HG03060 (cell line): ENCODE measurements at regions not wholly inside any gene's neighbourhood (a gene's known extent, or its start where the extent isn't known, plus 50 kb on each side); places are given as distances from the start of the nearest gene placed in this dataset.

Experiments
- ATAC-seq: cut with Tn5 transposase; IDR thresholded peaks from one replicate; pipeline ENCODE4 v1.9.1; 2021; ENCODE audit warnings: low read depth, moderate number of reproducible peaks; ENCODE audit not compliant: unreplicated experiment

- no peak for ATAC-seq
These were observed 75.8 kb downstream of the CCDC34 start for GRCh38 chr11:27287205-27287604.

DNA sequence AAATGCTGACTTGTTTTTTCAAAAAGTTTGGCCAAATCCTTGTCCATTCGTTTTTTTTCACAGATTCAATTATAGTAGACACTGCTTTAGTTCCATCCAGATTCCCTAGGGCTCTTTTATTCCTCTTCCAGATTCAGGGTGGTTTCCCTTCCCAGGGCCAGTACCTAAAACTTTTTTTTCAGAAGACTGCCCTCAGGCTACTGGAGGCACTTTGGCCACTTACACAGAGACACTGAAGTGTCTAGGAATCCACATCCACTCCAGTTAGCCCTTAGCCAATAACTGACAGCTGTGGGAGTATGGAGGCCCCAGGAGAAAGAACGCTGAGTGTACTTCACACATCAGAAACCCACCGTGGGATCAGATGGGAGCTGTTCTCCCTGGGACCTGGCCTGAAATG, 77.3 kb downstream of the CCDC34 start:
- ATAC-seq, result no peak

DNA sequence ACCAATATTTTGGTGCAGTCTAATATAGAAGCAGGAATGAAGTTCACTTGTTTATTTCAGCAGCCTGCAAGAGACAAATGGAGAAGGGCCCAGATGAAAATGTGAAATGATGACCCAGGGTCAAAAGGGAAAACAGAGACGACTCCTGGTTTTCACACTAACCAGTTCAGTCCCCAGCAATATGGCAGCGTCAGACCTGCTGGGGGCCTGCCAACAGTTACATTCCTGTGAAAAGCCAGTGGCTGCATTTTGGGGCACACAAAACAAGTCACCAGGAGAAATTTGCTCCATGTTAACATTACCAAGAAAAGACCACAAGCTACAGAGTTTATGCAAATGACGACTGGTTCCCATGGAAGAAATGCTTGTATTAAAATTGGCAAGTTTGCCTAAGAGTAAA, 80.2 kb downstream of the CCDC34 start:
- no peak for ATAC-seq

GRCh38 chr11:27281740-27282590, 81.0 kb downstream of the CCDC34 start:
- ATAC-seq, result no peak

GRCh38 chr11:27281276-27281675, 81.7 kb downstream of the CCDC34 start:
- no peak for ATAC-seq

GRCh38 chr11:27280140-27280539, 82.9 kb downstream of the CCDC34 start:
- ATAC-seq, result no peak

GRCh38 chr11:27279460-27279859, 83.6 kb downstream of the CCDC34 start:
- ATAC-seq, result no peak

- ATAC-seq, result no peak
These were observed 85.2 kb downstream of the CCDC34 start for GRCh38 chr11:27277843-27278242.

- no peak for ATAC-seq
These were observed 86.9 kb downstream of the CCDC34 start for GRCh38 chr11:27276141-27276540.

GRCh38 chr11:27274854-27275395, 88.1 kb downstream of the CCDC34 start:
- ATAC-seq, result no peak

GRCh38 chr11:27266125-27266524, 96.9 kb downstream of the CCDC34 start:
- no peak for ATAC-seq

DNA sequence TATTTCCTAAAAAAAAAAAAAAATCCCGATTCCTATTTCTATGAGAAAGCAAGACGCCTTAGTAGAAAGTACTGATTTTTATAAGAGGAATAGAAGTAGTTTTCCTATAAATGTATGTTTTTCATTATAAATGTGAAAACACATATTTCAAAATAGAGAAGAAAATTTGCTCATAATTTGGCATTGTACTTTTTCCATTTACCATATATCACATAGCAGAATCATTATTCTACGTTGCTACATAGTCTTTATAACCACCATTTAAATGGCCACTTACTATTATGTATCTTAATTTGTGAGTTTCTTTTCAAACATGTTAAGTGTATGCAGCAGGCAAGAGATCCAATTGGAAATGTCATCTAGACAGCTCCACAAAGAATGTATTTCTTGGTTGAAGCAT, 99.0 kb downstream of the CCDC34 start:
- no peak for ATAC-seq

- ATAC-seq, result no peak
These were observed 100.0 kb downstream of the CCDC34 start for GRCh38 chr11:27263046-27263445.

GRCh38 chr11:27255447-27255828, 107.6 kb downstream of the CCDC34 start:
- ATAC-seq, result no peak

DNA sequence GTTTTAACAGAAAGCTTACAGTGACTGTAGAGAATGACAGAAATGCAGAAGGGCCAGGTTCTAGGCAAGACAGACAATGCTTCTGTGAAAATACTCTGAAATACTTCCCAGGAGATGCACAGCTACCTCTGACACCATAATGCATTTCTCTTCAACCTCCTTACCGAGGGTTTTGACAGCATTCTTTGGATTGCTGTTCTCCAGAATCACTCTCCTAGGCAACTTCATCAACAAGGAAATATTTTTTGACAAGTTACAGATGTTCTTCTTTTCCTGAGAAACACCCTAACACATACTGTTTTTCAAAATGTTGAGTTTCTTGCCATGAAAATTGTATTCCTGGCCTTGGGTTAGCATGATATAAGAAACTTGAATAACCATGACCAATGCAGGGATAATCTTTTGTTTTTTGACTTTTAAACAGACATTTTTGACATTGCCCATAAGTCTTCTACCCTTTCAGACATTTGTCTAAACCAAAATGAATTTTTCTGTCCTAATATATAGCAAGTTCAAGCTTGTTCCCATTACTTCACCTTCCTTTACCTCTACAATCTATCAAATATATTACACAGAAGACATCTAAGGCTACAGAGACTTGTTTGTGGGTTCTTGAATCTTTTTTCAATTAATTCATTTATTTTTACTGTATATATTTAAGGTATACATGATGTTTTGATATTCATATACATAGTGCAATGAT, 108.1 kb downstream of the CCDC34 start:
- no peak for ATAC-seq

GRCh38 chr11:27253224-27253623, 109.8 kb downstream of the CCDC34 start:
- ATAC-seq, result no peak

DNA sequence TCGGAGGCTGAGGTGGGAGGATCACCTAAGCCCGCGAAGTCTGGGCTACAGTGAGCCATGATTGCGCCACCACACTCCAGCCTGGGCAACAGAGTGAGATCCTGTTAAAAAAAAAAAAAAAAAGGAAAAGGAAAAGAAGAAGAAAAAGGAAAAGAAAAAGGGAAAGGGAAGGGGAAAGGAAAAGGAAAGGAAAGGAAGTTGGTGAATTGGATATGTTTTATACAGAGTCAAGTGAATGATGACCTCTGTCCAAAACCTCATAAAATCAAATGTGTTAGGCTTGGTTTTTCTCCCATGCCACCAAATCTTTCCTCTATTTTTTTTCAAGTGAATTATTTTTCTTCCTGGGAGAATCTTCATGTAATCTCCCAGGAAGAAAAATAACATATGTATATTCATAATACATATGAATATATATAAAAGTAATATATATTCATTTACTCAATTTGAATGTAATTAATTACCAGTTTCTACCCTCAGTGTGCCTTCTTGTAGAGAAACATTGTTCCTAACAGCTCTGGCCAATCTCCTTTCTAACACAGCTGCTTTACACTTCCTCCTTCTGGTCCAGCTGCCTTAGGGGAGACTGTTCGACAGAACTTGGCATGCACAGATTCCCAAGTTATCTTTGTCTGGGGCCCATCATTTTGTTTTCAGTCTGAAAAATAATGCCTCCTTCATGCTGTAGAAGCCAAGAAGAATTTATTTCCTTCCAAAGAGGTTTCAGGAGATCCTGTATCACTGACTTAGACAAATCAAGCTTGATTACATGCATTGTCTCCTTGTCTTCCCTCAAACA, 111.9 kb downstream of the CCDC34 start:
- no peak for ATAC-seq

- no peak for ATAC-seq
These were observed 114.2 kb downstream of the CCDC34 start for GRCh38 chr11:27248576-27249509.

DNA sequence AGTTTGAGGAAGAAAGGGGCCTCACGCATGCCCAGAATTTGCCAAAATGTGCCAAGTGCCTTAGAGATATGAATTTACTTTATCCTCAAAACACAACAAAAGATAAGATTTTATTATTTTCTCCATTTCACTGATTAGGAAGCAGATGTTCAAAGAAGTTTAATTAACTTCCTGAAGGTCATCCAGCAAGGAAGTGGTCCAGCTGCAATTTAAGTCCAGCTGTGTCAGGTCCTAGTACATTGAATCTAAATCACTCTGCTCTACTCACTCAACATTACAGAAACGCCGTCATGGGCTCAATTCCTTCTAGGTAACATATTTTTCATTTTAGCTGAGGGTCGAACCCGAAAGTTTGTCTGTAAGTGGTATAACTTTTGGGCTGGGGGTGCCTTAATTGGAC, 115.4 kb downstream of the CCDC34 start:
- ATAC-seq, result no peak

- ATAC-seq, result no peak
These were observed 116.1 kb downstream of the CCDC34 start for GRCh38 chr11:27246925-27247324.
